ENCODE measurements at regions not wholly inside any gene's neighbourhood (a gene's known extent, or its start where the extent isn't known, plus 50 kb on each side); places are given as distances from the start of the nearest gene placed in this dataset.

DNA sequence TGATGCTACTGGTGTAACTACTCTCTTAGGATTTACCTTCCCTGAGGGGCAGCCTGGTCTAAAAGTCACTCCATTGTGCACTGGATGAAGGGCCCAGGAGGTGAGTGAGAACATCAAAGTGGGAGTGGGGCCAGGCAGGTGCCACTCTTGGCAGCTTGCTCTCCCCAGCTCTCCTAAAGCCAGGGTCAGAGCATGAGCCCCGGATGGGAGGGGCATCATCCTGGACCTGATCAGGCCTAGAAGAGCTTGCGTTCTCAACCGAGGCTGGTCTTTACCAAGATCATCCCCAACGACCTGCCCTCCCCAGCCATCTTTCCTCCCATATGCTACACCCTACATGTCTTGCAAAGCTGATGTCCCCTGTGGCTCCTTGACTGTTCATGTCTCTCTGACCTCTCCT is 87.1 kb downstream of the AIPL1 start:
- peaks cover 3% of the 10 kb centered on the region for H3K9me3 Mint-ChIP-seq
- no peak for DNase-seq (ENCODE audit: low read depth, low spot score)
- no peaks in the 10 kb centered on the region for H3K36me3 Mint-ChIP-seq (ENCODE audit: low read depth)
- no peak for TF ChIP-seq CTCF (conservative IDR thresholded peaks at IDR 0.05)
- H3K4me1 Mint-ChIP-seq = peaks cover 6% of the 10 kb centered on the region
- peaks cover 2% of the 10 kb centered on the region for H3K27me3 Mint-ChIP-seq (ENCODE audit: low read depth)
- H3K4me3 Mint-ChIP-seq = no peak overlapping the region
- H3K27ac Mint-ChIP-seq (ENCODE audit: unreplicated experiment) = no peak overlapping the region

DNA sequence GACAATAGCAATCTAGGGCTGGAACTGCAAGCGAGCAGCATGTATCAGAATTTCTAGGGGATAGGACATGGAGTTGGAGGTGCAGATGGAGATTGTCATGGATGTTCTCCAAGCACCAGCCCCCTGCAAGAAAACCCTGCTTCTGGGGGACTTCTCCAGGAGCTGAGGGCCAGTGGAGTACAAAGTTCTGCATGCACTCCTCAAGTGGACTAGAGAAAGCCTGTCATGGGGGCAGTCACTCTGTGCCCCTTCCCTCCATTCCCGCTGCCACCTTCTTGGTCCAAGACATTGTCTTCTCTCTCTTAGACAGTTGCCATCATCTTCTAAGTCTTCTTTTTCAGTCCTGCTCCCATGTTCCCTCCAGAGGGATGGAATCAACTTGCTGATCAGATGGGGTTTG is 87.9 kb downstream of the AIPL1 start:
- no peak overlapping the region for H3K4me3 Mint-ChIP-seq

GRCh38 chr17:6346156-6346786 is 88.7 kb downstream of the AIPL1 start:
- no peak for DNase-seq (ENCODE audit: low read depth, low spot score)
- H3K27ac Mint-ChIP-seq (ENCODE audit: unreplicated experiment) = no peak overlapping the region
- H3K36me3 Mint-ChIP-seq (ENCODE audit: low read depth) = no peaks in the 10 kb centered on the region
- no peak for TF ChIP-seq CTCF (conservative IDR thresholded peaks at IDR 0.05)
- H3K4me1 Mint-ChIP-seq = peaks cover 6% of the 10 kb centered on the region
- no peaks in the 10 kb centered on the region for H3K27me3 Mint-ChIP-seq (ENCODE audit: low read depth)
- H3K9me3 Mint-ChIP-seq = peaks cover 3% of the 10 kb centered on the region
- H3K4me3 Mint-ChIP-seq = no peak overlapping the region

More for the DNA sequence above, 87.9 kb downstream of the AIPL1 start:
- no peak overlapping the region for H3K27ac Mint-ChIP-seq (ENCODE audit: unreplicated experiment)
- no peak for DNase-seq (ENCODE audit: low read depth, low spot score)
- H3K36me3 Mint-ChIP-seq (ENCODE audit: low read depth) = no peaks in the 10 kb centered on the region
- H3K27me3 Mint-ChIP-seq (ENCODE audit: low read depth) = no peaks in the 10 kb centered on the region
- H3K4me1 Mint-ChIP-seq = peaks cover 6% of the 10 kb centered on the region
- H3K9me3 Mint-ChIP-seq = peaks cover 3% of the 10 kb centered on the region
- TF ChIP-seq CTCF (conservative IDR thresholded peaks at IDR 0.05) = no peak

DNA sequence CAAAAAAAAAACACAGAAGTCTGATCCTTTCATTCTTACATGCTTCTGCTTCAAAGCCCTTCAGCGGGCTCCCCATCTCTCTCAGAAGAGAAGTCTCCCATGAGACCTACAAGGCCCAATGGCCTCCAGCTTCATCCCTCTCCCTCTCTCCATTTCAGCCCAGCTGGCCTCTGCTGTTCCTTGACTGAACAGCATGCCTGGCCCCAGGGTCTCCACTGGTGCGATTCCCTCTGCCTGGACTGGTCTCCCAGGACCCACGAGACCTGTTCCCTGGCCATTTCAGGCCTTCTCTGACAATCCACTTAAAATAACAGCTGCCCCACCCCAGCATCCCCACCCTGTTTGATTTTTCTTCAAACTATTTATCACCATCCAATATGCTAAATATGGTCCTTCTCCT is 91.2 kb downstream of the AIPL1 start:
- DNase-seq (ENCODE audit: low read depth, low spot score) = no peak
- Mint-ChIP-seq H3K36me3 (ENCODE audit: low read depth) (no peaks in the 10 kb centered on the region), H3K9me3 (peaks cover 3% of the 10 kb centered on the region), H3K4me1 (peaks cover 17% of the 10 kb centered on the region), H3K27me3 (ENCODE audit: low read depth) (no peaks in the 10 kb centered on the region), H3K27ac (ENCODE audit: unreplicated experiment) (no peak overlapping the region), H3K4me3 (no peak overlapping the region)
- no peak for TF ChIP-seq CTCF (conservative IDR thresholded peaks at IDR 0.05)

DNA sequence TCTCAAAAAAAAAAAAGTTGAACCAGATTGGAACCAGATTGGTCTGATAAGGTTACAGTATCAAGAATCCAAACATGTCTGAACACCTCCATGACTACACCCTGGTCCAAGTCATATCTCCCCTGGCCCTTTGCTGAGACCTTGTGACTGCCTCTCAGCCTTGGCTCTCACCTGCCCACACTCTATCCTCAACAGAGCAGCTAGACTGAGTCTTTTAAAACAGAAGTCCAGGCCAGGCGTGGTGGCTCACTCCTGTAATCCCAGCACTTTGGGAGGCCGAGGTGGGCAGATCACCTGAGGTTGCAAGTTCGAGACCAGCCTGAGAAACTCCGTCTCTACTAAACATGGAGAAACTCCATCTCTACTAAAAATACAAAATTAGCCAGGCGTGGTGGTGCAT is 91.7 kb downstream of the AIPL1 start:
- H3K4me3 Mint-ChIP-seq = no peak overlapping the region
- DNase-seq (ENCODE audit: low read depth, low spot score) = no peak
- peaks cover 17% of the 10 kb centered on the region for H3K4me1 Mint-ChIP-seq
- no peaks in the 10 kb centered on the region for H3K27me3 Mint-ChIP-seq (ENCODE audit: low read depth)
- H3K36me3 Mint-ChIP-seq (ENCODE audit: low read depth) = no peaks in the 10 kb centered on the region
- H3K9me3 Mint-ChIP-seq = peaks cover 3% of the 10 kb centered on the region
- TF ChIP-seq CTCF (conservative IDR thresholded peaks at IDR 0.05) = no peak
- H3K27ac Mint-ChIP-seq (ENCODE audit: unreplicated experiment) = no peak overlapping the region
